Activated CD4-positive, alpha-beta T cell treated with anti-CD3 and anti-CD28 coated beads, Interleukin-2, amount 50 U/mL, for 1 hour (primary cell): ENCODE measurements at regions not wholly inside any gene's neighbourhood (a gene's known extent, or its start where the extent isn't known, plus 50 kb on each side); places are given as distances from the start of the nearest gene placed in this dataset.
"Not testable (repeated sequence)": the region's sequence is repeated elsewhere in the genome, so short reads cannot be mapped to it uniquely, and the experiment has no call there.

Experiments
- DNase-seq: peaks from one replicate; pipeline ENCODE4 v3.0.0-alpha.2; 2020

- no peak for DNase-seq
Observed at GRCh38 chr2:160584972-160585494, 91.4 kb upstream of the RBMS1 start.

GRCh38 chr2:160590664-160591063 lies 97.1 kb upstream of the RBMS1 start:
- no peak for DNase-seq

GRCh38 chr2:160592401-160592800 lies 98.8 kb upstream of the RBMS1 start:
- no peak for DNase-seq

GRCh38 chr2:160592993-160593392 lies 99.4 kb upstream of the RBMS1 start:
- no peak for DNase-seq

GRCh38 chr2:160596441-160596840 lies 102.8 kb upstream of the RBMS1 start:
- no peak for DNase-seq

DNA sequence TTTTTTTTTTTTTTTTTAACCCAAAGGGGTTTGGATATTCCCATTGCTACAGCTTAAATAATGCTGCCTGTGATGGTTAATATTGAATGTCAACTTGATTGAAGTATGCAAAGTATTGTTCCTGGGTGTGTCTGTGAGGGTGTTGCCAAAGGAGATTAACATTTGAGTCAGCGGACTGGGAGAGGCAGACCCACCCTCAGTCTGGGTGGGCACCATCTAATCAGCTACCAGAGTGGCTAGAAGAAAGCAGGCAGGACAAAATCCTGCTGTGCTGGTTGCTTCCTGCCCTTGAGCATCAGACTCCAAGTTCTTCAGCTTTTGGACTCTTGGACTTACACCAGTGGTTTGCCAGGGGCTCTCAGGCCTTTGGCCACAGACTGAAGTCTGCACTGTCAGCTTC lies 106.8 kb upstream of the RBMS1 start:
- not testable (repeated sequence) for DNase-seq

GRCh38 chr2:160602073-160602472 lies 108.5 kb upstream of the RBMS1 start:
- no peak for DNase-seq

- no peak for DNase-seq
Observed at GRCh38 chr2:160603771-160604510, 110.3 kb upstream of the RBMS1 start.

DNA sequence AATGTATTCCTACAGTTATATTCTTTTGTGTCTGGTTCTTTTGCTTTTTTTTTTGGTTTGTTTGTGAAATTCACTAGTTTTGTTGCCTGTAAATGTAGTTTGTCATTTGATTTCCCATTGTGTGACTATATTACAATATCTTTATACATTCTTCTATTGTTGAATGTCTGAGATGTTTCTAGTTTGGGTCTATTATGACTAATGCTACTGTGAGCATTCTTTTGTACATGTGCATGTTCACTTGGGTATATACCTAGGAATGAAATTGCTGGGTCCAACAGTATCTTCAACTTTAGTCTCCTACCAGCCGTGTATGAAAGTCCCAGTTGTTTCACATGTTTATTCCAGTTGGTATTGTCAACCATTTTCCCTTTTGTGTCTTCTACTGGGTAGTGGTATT lies 112.7 kb upstream of the RBMS1 start:
- no peak for DNase-seq

DNA sequence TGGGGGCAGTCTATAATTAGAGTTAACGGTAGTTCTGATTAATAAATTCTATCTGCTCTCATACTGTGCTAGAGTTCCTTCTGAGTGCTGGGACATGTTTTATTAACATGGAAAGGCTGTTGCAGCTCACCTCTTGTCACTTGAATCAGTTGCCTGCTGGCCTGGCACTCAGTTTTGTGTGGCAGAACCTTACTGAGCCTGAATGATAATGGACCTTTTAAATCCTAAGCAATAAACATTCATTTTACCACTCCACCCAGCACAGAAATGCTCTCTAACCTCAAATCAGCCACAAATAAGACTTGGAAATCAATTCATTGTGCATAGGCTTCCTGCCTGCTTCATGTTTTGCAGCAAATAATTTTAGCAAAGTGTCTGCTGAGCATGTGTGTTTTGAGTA lies 115.0 kb upstream of the RBMS1 start:
- DNase-seq, result no peak

GRCh38 chr2:160609346-160609745 lies 115.7 kb upstream of the RBMS1 start:
- DNase-seq, result no peak

DNA sequence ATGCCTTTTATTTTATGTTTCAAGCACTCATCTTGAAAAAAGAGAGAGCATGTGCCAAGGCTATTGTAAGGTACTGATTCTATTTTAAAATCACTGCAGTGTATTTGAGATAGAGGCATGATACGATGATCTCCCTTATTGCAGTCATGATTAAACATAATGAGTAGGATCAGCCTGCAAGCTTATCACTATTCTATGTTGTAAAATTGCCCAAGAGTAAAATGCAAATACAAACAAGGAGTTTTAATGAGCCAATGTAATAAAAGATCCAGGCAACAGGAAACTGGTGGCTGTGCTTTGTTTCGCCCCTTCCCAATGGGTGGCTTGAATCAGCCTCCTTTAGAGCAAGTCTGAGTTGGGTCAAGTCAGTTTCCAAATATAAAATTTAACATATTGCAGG lies 116.4 kb upstream of the RBMS1 start:
- no peak for DNase-seq

DNA sequence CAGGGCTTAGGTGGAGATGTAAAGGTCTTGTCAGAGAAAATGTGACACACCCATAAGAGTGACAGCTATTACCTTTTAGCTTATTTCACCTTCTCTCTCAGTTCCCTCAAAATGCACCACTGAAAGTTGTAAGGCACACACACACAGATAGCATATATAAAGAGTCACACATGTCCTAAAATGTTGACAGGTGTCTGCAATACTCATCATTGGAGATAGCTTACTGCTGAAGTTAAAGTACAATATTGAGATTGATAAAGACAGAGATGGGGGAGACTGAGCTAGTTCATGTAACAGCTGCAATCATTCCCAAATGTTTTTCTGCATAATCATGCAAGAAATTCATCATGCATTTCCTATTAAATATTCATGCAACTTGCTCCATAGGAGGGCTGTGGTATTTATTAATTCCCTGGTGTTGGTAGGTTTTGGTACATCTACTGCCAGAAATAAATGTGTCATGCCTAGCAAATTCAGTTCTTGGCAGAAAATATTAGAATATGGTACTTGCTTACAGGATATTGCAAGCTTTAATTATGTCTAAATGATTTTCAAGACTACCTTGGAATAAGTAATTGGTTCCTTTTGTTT lies 118.8 kb upstream of the RBMS1 start:
- no peak for DNase-seq

DNA sequence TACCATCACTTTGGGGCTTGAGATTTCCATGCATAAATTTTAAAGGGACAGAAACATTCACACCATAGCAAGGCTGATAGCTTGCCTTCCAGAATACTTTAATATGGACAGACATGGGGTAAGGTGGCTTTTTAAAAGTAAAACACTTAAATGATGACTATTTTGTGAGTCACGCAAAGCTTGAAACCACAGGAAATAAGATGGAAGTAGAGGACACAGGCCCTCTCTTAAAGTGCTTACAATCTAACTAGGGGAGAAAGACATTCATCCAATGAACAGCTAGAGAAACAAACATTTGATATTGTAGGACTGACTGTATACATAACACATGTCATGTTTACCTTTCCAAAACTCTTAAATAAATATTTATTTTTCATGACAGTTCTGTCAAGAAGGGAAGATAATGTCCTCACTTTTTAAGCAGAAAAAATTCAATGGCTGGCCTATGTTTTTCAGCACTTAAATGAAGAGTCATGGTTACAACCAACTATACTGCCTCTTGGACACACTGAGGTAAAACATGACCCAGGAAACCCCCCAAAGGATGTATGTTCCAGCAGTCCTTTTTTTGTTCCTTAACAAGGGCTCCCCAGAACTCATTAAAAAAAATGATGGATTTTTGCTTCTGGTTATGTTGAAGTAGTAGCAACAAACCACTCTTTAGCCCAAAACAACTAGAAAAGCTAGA lies 120.0 kb upstream of the RBMS1 start:
- DNase-seq, result no peak

DNA sequence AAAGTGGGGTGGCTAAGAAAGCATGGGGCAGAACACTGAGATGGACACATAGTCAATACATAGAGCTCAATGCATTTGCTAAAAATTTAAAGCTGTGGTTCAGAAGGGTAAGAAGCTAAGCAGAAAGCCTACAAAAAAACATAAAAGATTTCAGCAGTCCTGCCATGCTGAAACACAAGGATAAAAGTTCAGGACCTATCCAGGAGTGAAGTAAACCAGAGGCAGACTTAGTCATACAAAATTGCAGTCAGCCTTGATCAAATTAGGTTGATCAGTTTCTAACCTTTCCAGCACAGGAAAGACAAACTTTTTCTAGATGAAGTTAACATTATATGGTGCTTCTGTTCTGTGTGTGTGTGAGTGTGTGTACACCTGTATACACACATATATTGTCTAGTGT lies 120.8 kb upstream of the RBMS1 start:
- no peak for DNase-seq

DNA sequence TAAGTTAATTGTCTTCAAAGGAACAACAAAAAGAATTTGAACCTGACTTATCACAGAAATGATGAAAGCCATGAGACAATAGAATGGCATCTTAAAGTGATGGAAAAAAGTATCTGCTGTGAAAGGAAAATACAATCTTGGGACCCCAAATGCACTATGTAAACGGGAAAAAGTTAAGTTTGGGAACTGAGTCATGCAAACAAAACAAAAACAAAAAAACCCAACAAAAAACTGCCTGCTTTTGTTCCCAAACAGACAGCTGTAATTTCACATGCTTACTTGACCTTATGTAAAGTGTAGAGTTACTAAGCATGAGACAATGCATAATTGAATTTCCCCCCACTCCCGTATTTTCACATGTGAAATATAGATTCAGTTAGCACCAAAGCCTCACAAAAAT lies 122.1 kb upstream of the RBMS1 start:
- DNase-seq, result no peak

DNA sequence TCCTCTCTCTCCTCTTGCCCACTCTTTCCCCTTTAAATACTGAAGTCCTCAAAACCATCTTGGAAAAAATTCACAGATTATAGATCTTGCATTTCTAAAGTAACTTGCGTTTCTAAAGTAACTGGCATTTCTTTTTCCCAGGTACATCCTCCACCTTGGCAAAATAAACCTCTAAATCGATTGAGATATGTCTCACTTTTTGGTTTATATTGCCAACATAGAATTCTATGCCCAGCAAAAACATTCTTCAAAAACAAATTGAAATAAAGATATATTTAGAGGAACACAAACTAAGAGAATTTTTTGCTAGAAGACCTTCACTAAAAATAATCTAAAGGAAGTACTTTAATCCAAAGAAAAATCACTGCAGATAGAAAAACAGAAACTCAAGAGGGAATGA lies 122.5 kb upstream of the RBMS1 start:
- no peak for DNase-seq

DNA sequence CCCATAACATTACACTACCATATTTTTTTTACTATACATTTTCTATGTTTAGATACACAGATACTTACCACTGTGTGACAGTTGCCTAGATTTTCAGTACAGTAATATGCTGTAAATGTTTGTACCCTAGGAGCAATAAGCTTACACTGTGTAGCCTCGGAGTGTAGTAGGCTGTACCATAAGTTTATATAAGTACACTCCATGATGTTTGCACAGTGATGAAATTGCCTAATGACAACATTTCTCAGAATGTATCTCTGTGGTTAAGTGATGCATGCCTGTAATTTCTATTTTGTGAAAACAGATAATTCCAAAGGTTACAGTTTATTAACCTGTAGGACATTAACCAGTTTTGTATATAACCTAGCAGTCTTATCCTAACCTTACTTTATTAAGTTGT lies 128.1 kb upstream of the RBMS1 start:
- no peak for DNase-seq

GRCh38 chr2:160628020-160628637 lies 134.5 kb upstream of the RBMS1 start:
- not testable (repeated sequence) for DNase-seq

DNA sequence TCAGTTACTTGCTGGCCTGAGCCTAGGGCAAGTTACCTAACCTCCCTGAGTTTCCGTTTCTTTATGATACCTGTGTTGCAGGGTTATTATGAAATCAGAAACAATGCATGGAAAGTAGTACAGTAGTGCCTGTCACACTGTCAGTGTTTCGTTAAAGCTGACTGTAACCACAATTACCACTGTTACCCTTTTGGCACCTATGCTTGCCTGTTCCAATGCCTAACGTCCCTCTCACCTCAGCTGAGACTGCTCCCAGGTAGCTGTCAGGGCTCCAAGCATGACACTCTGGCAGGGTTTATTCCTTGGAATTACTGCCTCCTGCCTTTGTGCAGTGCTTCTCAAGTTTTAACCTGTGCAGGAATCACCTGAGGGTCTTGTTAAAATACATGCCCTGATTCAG lies 135.2 kb upstream of the RBMS1 start:
- no peak for DNase-seq

DNA sequence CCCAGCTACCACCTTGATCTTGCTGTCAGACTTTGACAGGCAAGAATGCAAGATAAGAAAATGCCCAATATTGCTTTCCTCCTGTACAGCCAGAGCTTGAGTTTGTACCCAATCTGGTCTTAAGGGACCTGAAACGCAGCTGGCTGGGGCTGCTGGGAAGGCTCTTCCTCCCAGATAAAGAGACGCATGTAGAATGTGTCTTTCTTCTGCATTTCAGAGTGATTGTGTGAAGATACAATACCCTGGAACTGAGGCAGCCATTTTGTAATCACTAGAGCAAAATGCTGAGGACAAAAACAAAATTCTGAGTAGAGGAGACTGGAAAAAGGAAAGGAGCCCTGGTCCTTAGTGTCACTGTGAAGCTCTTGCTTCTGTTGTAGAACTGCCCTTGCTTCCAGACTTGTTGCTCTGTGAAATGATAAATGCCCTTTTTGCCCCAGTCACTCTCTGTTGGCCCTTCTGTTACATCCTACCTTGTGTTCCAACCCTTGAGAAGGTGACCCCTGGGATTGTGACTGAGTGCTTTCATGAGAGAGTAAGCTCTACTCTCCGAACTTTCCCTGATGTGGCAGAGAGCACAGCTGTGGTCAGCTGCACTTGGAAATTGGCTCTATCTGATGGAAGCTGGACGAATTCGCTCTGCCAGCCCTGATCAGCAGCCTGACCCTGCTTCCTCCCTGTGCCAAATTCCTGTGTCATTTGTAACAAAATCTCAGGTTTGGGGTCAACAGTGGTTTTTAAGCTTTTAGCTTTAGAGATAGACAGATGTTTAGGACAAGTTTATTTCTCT lies 137.4 kb upstream of the RBMS1 start:
- no peak for DNase-seq

DNA sequence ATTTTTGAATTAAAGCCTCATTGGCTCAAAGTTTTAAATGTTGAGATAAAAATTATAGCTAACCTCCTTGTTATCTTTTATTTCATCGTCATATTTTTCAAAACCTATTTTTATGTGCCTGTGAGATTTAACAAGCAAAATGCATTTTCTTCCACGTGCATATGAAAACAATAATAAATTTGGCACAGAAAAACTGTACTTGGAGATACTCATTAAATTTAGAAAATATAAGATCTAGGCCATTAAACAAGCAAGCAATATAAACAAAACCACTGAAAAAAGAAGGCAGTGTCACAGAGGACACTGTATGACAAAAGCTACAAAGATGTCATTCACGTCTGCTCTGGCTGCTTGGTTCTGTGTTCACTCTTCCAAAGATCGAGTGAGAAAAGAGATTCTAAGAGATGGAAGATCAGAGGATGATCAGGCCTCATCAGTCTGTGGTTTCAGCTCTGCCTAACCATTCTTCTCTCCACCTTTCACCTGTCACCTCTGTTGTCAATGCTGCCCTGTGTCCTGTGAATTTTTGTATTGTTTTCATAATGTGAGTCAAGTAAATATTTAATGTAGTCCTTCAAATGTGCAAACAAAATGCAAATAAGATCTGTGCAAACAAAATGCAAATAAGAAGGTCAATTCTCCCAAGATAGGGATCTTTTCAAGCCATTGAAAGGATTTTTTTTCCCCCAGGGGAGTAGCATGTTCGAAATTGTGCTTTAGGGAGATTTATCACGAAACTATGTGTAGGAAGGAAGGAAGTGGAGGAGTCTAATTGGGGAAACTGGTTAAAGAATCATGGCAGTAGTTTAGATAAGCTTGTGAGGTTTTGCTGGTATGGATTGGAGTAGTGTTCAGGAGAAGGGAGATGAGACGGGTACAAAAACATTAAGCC lies 138.7 kb upstream of the RBMS1 start:
- DNase-seq, result no peak
